Fibroblast of villous mesenchyme (primary cell): ENCODE measurements at regions not wholly inside any gene's neighbourhood (a gene's known extent, or its start where the extent isn't known, plus 50 kb on each side); places are given as distances from the start of the nearest gene placed in this dataset.
"Not testable (repeated sequence)": the region's sequence is repeated elsewhere in the genome, so short reads cannot be mapped to it uniquely, and the experiment has no call there.

Experiments
- DNase-seq: peaks from one replicate; pipeline ENCODE4 v3.0.0-alpha.2; 2010; ENCODE audit warnings: low read depth
- H3K4me3 ChIP-seq: 2 replicates; pipeline ENCODE4 v1.5.1; 2011; ENCODE audit warnings: low read depth, mild to moderate bottlenecking, low read length
- TF ChIP-seq, protein P1 (sequence below): IDR thresholded peaks from 2 replicates; pipeline ENCODE4 v1.5.1; 2012; ENCODE audit warnings: low read depth, mild to moderate bottlenecking, low read length; ENCODE audit not compliant: insufficient read depth

GRCh38 chr7:89845952-89846351, 308.3 kb upstream of the STEAP1 start:
- TF ChIP-seq, protein P1, sequence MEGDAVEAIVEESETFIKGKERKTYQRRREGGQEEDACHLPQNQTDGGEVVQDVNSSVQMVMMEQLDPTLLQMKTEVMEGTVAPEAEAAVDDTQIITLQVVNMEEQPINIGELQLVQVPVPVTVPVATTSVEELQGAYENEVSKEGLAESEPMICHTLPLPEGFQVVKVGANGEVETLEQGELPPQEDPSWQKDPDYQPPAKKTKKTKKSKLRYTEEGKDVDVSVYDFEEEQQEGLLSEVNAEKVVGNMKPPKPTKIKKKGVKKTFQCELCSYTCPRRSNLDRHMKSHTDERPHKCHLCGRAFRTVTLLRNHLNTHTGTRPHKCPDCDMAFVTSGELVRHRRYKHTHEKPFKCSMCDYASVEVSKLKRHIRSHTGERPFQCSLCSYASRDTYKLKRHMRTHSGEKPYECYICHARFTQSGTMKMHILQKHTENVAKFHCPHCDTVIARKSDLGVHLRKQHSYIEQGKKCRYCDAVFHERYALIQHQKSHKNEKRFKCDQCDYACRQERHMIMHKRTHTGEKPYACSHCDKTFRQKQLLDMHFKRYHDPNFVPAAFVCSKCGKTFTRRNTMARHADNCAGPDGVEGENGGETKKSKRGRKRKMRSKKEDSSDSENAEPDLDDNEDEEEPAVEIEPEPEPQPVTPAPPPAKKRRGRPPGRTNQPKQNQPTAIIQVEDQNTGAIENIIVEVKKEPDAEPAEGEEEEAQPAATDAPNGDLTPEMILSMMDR, result no peak
- no peak overlapping the region for H3K4me3 ChIP-seq
- DNase-seq, result no peak

- DNase-seq, result no peak
- H3K4me3 ChIP-seq, result no peak overlapping the region
- TF ChIP-seq, protein P1, result no peak
Measured at GRCh38 chr7:89849052-89849451, 305.2 kb upstream of the STEAP1 start.

DNA sequence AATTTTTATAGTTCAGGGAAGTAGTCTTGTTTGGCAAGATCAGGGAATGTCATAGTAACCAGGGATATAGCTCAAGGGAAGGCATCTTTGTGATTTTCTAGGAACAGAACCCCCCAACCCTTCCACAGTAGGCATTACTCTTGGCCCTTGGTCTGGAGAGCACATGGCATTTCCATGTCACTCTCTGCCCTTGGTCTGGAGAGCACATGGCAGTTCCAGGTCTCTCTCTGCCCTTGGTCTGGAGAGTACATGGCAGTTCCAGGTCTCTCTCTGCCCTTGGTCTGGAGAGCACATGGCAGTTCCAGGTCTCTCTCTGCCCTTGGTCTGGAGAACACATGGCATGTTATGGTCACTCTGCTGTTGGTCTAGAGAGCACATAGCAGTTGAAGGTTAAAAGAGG, 297.2 kb upstream of the STEAP1 start:
- not testable (repeated sequence) for DNase-seq, H3K4me3 ChIP-seq

DNA sequence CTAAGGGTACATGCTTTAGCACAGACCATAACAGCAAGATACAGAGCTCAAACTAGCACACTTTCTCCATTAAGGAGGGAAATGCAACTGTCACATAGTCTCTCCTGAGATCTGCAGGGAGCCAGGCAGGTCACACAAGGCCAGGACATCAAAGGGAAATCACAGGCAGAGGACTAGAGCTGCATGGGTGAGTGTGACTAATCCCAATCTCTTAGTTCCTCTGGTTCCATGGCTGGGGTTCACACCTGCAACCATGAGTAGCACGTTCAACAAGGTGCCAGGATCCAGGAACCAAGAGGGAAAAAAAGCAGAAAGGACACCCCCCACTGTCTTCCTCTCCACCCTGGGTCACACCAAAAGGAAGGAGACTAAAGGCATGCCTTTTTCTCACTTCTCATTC, 296.5 kb upstream of the STEAP1 start:
- DNase-seq, result no peak
- no peak overlapping the region for H3K4me3 ChIP-seq
- TF ChIP-seq, protein P1, result no peak

GRCh38 chr7:89887489-89887888, 266.8 kb upstream of the STEAP1 start:
- H3K4me3 ChIP-seq, result no peak overlapping the region

GRCh38 chr7:89908736-89909135, 245.5 kb upstream of the STEAP1 start:
- TF ChIP-seq, protein P1, result no peak
- H3K4me3 ChIP-seq, result no peak overlapping the region
- DNase-seq, result no peak

More at GRCh38 chr7:89887489-89887888, 266.8 kb upstream of the STEAP1 start:
- TF ChIP-seq, protein P1, result no peak
- DNase-seq, result no peak

DNA sequence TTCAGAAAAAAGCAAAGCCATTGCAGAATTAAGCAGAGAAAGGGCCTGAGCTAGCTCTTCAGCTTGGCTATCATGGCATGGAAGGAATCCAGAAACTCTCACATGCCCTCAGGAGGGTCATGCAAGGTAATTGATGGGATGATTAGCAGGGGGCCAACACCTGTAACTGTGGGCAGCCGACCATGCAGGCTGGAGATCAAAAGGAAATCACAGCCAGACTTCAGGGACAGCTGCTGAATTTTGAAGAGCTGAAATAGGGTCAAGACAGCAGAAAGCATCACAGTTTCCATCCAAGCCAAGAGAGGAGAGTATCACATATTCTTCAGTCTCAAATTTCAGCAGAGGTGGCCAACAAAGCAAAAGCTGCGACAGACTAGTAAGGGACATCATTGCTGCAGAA, 239.6 kb upstream of the STEAP1 start:
- DNase-seq, result no peak
- TF ChIP-seq, protein P1, result no peak
- H3K4me3 ChIP-seq, result no peak overlapping the region
